Esophagus muscularis mucosa (tissue), 4 donors: ENCODE measurements at regions not wholly inside any gene's neighbourhood (a gene's known extent, or its start where the extent isn't known, plus 50 kb on each side); places are given as distances from the start of the nearest gene placed in this dataset.

Experiments used
- CTCF ChIP-seq, 3 experiments: fragments of 200-600 bp in 2 of 3; fragments of 450-650 bp in 1 of 3; sonication (generic) in 2 of 3; IDR thresholded peaks; one replicate each; pipeline ENCODE4 v1.5.1; 2017 to 2019; ENCODE audit warnings: antibody characterized with exemption in 3 of 3, mild to moderate bottlenecking in 2 of 3, moderate library complexity in 1 of 3
- EP300 ChIP-seq: sonication (generic); formaldehyde crosslinking; IDR thresholded peaks from one replicate; pipeline ENCODE4 v1.6.1; 2017; ENCODE audit warnings: antibody characterized with exemption
- POLR2A ChIP-seq: fragments of 450-650 bp; IDR thresholded peaks from one replicate; pipeline ENCODE4 v1.6.1; 2017; ENCODE audit warnings: antibody characterized with exemption, moderate library complexity, mild to moderate bottlenecking, low read depth
- POLR2AphosphoS5 ChIP-seq, 2 donors: sonication (generic); formaldehyde crosslinking; IDR thresholded peaks; one replicate each; pipeline ENCODE4 v1.6.1; 2017; ENCODE audit warnings: antibody characterized with exemption in 2 of 2

- TF ChIP-seq CTCF (IDR thresholded peaks at IDR 0.05) = no peak
- TF ChIP-seq POLR2A = no peak
- no peak for TF ChIP-seq POLR2AphosphoS5 (IDR thresholded peaks at IDR 0.05)
- TF ChIP-seq EP300 = no peak
These were observed 140.4 kb downstream of the NFKBIZ start for GRCh38 chr3:101989578-101990200.
